Osteoblast (primary cell): ENCODE measurements at regions not wholly inside any gene's neighbourhood (a gene's known extent, or its start where the extent isn't known, plus 50 kb on each side); places are given as distances from the start of the nearest gene placed in this dataset.

Experiments used
- DNase-seq: peaks from one replicate; pipeline ENCODE4 v3.0.0; 2011; ENCODE audit warnings: low spot score, mixed read lengths; ENCODE audit not compliant: insufficient read length; ENCODE audit errors: missing footprints
- H2AFZ ChIP-seq: 2 replicates; pipeline ENCODE4 v1.6.0; 2011; ENCODE audit warnings: mild to moderate bottlenecking, low read length
- H3K27ac ChIP-seq: 2 replicates; pipeline ENCODE4 v1.5.1; 2011; ENCODE audit warnings: mild to moderate bottlenecking, low read depth, low read length, moderate library complexity
- H3K27me3 ChIP-seq: 2 replicates; pipeline ENCODE4 v1.6.0; 2012; ENCODE audit warnings: mild to moderate bottlenecking, control low read depth, inconsistent platforms, low read length, moderate library complexity; ENCODE audit not compliant: insufficient read depth
- H3K36me3 ChIP-seq: 2 replicates; pipeline ENCODE4 v1.5.1; 2011; ENCODE audit warnings: mild to moderate bottlenecking, low read length, control low read depth, moderate library complexity; ENCODE audit not compliant: insufficient read depth
- H3K4me1 ChIP-seq: 2 replicates; pipeline ENCODE4 v1.5.1; 2011; ENCODE audit warnings: mild to moderate bottlenecking, low read length, control low read depth, moderate library complexity; ENCODE audit not compliant: insufficient read depth
- H3K4me2 ChIP-seq: 2 replicates; pipeline ENCODE4 v1.6.0; 2011; ENCODE audit warnings: mild to moderate bottlenecking, low read length; ENCODE audit not compliant: insufficient read depth
- H3K4me3 ChIP-seq: fragments of 200-600 bp; sonication (generic); 3 replicates; pipeline ENCODE4 v1.5.1; 2012; ENCODE audit warnings: mild to moderate bottlenecking, low read length, inconsistent platforms; ENCODE audit not compliant: insufficient read depth
- H3K79me2 ChIP-seq: 2 replicates; pipeline ENCODE4 v1.6.0; 2012; ENCODE audit warnings: mild to moderate bottlenecking, low read length, control low read depth, inconsistent platforms; ENCODE audit not compliant: insufficient read depth
- H3K9me3 ChIP-seq: 2 replicates; pipeline ENCODE4 v1.5.1; 2011; ENCODE audit warnings: low read depth, low read length, control low read depth
- H4K20me1 ChIP-seq: 2 replicates; pipeline ENCODE4 v1.6.0; 2012; ENCODE audit warnings: mild to moderate bottlenecking, low read length, control low read depth; ENCODE audit not compliant: insufficient read depth
- TF ChIP-seq, protein P1 (sequence below): IDR thresholded peaks from 2 replicates; pipeline ENCODE4 v1.5.1; 2011; ENCODE audit warnings: mild to moderate bottlenecking, low read depth, low read length, moderate library complexity; ENCODE audit errors: extremely low read depth

DNA sequence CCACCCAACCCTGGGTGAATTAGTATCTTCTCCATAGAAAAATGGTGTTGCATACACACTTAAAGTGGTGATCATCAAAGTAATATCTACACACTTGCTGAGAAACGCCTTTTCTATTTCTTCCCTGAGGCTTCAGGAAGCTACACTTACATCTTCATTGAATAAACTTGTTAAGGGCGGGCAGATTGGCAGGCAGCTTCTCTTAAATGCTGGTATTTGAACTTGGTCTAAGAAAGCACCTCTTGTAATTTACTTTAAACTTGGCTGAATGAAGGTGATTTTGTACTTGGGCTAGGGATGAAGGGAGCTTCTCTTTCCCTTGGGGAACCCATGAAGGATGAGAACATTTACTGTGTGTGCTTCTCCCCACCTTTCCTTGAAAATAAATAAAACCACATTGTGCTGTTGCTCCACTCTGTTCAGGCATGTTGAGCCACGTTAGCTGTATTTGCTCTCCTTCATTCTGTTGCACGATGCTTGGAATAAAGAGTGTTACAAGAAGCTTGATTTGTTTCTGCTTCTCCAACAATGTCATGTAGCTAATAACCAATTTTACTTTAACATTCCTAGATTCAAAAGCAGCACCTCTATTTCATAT lies 430.1 kb downstream of the ANKRD50 start:
- TF ChIP-seq, protein P1, sequence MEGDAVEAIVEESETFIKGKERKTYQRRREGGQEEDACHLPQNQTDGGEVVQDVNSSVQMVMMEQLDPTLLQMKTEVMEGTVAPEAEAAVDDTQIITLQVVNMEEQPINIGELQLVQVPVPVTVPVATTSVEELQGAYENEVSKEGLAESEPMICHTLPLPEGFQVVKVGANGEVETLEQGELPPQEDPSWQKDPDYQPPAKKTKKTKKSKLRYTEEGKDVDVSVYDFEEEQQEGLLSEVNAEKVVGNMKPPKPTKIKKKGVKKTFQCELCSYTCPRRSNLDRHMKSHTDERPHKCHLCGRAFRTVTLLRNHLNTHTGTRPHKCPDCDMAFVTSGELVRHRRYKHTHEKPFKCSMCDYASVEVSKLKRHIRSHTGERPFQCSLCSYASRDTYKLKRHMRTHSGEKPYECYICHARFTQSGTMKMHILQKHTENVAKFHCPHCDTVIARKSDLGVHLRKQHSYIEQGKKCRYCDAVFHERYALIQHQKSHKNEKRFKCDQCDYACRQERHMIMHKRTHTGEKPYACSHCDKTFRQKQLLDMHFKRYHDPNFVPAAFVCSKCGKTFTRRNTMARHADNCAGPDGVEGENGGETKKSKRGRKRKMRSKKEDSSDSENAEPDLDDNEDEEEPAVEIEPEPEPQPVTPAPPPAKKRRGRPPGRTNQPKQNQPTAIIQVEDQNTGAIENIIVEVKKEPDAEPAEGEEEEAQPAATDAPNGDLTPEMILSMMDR = no peak
- no peaks in the 10 kb centered on the region for H3K9me3 ChIP-seq
- no peaks in the 10 kb centered on the region for H3K36me3 ChIP-seq
- DNase-seq = no peak
- H3K4me3 ChIP-seq = no peak overlapping the region
- H3K4me1 ChIP-seq = no peaks in the 10 kb centered on the region
- H3K79me2 ChIP-seq = no peaks in the 10 kb centered on the region
- no peaks in the 10 kb centered on the region for H4K20me1 ChIP-seq
- no peaks in the 10 kb centered on the region for H3K27me3 ChIP-seq
- no peak overlapping the region for H3K4me2 ChIP-seq
- no peak overlapping the region for H3K27ac ChIP-seq
- H2AFZ ChIP-seq = no peak overlapping the region

DNA sequence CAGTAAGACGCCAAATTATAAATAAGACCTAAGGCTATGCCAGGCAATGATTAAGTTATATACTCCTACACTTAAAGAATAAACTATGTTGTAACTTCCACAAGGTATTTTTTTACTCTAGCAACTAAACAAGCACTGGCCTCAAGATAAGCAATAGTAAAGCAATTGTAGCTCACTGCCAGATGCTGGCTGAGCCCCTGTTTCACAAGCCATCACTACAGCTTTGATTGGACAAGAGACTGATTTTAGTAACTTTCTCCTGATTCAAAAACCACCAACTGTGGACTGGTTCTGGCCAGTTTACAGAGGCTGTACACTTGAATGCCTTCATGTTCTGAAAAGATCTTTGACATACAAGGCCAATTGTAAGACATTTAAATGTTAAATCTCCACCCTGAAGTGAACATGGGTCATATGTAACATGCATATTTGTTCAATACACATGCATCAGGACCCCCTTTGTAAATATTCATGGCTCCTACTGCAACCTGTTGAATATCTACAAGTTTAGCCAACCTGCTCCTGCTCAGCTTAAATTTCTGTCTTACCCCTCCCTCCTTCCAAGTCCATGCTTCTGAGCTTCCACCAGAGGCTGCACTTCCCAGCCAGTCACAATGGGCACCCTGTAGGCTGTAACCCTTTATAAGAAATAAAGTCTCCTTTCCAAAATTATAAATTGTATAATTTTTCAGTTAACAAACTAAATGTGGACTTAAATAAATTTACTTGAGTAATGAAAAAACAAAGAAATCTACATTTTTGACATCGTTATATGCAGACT lies 423.6 kb downstream of the ANKRD50 start:
- no peak for DNase-seq

DNA sequence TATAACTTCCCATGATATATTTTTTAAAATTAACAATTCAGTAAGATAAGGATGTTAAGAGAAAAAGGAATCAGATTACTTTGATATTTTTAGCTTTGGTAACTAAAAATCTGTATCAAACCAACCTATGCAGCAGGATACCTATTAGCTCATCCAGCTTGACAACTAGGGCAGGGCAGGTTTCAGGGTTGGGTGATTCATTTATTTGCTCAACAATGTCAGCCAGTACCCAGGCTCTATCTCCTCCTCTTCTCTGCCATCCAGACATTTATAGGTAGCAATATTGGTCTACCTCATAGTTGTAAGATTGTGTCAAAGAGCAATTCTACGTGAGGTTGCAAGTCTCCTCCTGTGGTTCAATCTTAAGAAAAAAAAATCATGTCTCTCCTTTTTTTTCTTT lies 421.9 kb downstream of the ANKRD50 start:
- H3K27me3 ChIP-seq = no peaks in the 10 kb centered on the region
- no peaks in the 10 kb centered on the region for H3K9me3 ChIP-seq
- H3K36me3 ChIP-seq = no peaks in the 10 kb centered on the region
- no peaks in the 10 kb centered on the region for H3K79me2 ChIP-seq
- no peak overlapping the region for H3K4me3 ChIP-seq
- DNase-seq = no peak
- H3K4me1 ChIP-seq = no peaks in the 10 kb centered on the region
- TF ChIP-seq, protein P1 = no peak
- H3K4me2 ChIP-seq = no peak overlapping the region
- H3K27ac ChIP-seq = no peak overlapping the region
- no peaks in the 10 kb centered on the region for H4K20me1 ChIP-seq
- no peak overlapping the region for H2AFZ ChIP-seq

More for the DNA sequence above, 423.6 kb downstream of the ANKRD50 start:
- Histone ChIP-seq H3K27ac (no peak overlapping the region), H3K79me2 (no peaks in the 10 kb centered on the region), H3K4me1 (no peaks in the 10 kb centered on the region), H3K27me3 (no peaks in the 10 kb centered on the region), H4K20me1 (no peaks in the 10 kb centered on the region), H2AFZ (no peak overlapping the region), H3K36me3 (no peaks in the 10 kb centered on the region), H3K4me3 (no peak overlapping the region), H3K9me3 (no peaks in the 10 kb centered on the region), H3K4me2 (no peak overlapping the region)
- TF ChIP-seq, protein P1 = peak; percentile 14

DNA sequence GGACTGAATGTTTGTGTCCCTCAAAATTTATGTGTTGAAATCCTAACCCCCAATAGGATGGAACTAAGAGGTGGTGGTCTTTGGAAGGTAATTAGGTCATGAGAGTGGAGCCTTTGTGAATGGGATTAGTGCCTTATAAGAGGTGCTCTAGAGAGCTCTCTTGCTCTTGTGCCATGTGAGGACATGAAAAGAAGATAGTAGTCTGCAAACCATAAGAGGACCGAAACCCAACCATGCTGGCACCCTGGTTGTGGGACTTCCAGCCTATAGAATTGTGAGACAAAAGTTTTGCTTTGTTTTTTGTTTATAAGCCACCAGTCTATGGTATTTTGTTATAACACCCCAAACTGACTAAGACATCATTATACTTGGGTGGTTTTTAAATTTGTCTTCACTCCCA lies 417.1 kb downstream of the ANKRD50 start:
- TF ChIP-seq, protein P1 = no peak
- H3K4me3 ChIP-seq = no peak overlapping the region
- no peaks in the 10 kb centered on the region for H3K36me3 ChIP-seq
- H3K79me2 ChIP-seq = no peaks in the 10 kb centered on the region
- no peak overlapping the region for H3K4me2 ChIP-seq
- no peaks in the 10 kb centered on the region for H3K9me3 ChIP-seq
- no peaks in the 10 kb centered on the region for H4K20me1 ChIP-seq
- DNase-seq = no peak
- no peak overlapping the region for H2AFZ ChIP-seq
- no peak overlapping the region for H3K27ac ChIP-seq
- H3K27me3 ChIP-seq = no peaks in the 10 kb centered on the region
- no peaks in the 10 kb centered on the region for H3K4me1 ChIP-seq
